Body of pancreas (tissue), 4 donors: ENCODE measurements at regions not wholly inside any gene's neighbourhood (a gene's known extent, or its start where the extent isn't known, plus 50 kb on each side); places are given as distances from the start of the nearest gene placed in this dataset.

Source experiments
- POLR2A ChIP-seq, 3 donors: fragments of 450-650 bp; IDR thresholded peaks; one replicate each; pipeline ENCODE4 v1.6.1; 2016; ENCODE audit warnings: antibody characterized with exemption in 3 of 3, mild to moderate bottlenecking in 2 of 3
- TF ChIP-seq, protein P1 (sequence below), 7 experiments: fragments of 450-650 bp in 4 of 7; fragments of 200-600 bp in 3 of 7; sonication (generic) in 3 of 7; IDR thresholded peaks; one replicate each; pipeline ENCODE4 v1.5.1; 2016 to 2019; ENCODE audit warnings: antibody characterized with exemption in 7 of 7

- TF ChIP-seq, protein P1, sequence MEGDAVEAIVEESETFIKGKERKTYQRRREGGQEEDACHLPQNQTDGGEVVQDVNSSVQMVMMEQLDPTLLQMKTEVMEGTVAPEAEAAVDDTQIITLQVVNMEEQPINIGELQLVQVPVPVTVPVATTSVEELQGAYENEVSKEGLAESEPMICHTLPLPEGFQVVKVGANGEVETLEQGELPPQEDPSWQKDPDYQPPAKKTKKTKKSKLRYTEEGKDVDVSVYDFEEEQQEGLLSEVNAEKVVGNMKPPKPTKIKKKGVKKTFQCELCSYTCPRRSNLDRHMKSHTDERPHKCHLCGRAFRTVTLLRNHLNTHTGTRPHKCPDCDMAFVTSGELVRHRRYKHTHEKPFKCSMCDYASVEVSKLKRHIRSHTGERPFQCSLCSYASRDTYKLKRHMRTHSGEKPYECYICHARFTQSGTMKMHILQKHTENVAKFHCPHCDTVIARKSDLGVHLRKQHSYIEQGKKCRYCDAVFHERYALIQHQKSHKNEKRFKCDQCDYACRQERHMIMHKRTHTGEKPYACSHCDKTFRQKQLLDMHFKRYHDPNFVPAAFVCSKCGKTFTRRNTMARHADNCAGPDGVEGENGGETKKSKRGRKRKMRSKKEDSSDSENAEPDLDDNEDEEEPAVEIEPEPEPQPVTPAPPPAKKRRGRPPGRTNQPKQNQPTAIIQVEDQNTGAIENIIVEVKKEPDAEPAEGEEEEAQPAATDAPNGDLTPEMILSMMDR (IDR thresholded peaks at IDR 0.05) = no peak
- no peak for TF ChIP-seq POLR2A (IDR thresholded peaks at IDR 0.05)
Observed at GRCh38 chr2:204150721-204151120, 214.2 kb downstream of the ICOS start.
